NCI-H345 treated with DMSO at 0.1 percent for 48 hours (cell line): ENCODE measurements at regions not wholly inside any gene's neighbourhood (a gene's known extent, or its start where the extent isn't known, plus 50 kb on each side); places are given as distances from the start of the nearest gene placed in this dataset.
A peak's percentile ranks its signal among the peaks of the same experiment; 100 is the strongest.

Experiments used
- DNase-seq: peaks from one replicate; lab custom pipeline; 2025; ENCODE audit not compliant: unreplicated experiment; lab: John Stamatoyannopoulos, UW

- DNase-seq, result no peak
Measured at GRCh38 chr6:3999800-4000661, 78.9 kb downstream of the FAM217A start.

- no peak for DNase-seq
Measured at GRCh38 chr6:4004249-4004648, 74.7 kb downstream of the FAM217A start.

DNA sequence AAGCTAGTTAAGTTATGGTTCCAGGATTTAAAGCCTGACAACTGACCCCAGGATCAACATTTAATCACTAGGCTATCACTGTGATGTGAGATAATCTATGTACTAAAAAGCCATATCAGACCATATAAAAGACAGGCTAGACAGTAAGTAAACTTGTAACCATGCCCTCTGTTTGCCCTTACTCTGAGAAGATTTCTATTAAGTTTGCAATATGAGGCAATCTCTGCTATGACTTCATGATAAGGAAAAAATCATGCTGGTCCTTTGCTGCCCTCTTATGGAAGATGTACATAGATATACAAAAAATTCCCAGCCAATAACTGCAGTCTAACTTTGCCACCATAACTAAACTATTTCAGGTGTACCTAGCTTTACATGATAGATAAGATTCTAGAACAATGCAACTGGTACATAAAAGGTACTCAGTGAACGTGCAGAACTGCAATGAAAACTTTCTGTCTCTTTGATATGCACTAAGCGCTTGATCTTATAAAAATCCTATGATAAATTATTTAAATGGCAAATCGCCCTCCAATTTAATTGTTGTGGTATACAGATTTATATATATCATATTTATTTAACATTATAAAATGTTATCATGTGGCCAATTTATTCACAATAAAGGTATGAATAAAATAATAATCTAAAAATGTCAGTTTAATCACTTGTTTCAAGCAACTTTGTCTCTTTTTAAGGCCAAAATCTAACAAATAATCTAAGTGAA is 70.5 kb downstream of the FAM217A start:
- no peak for DNase-seq

- no peak for DNase-seq
Measured at GRCh38 chr6:4009486-4009885, 69.5 kb downstream of the FAM217A start.

DNA sequence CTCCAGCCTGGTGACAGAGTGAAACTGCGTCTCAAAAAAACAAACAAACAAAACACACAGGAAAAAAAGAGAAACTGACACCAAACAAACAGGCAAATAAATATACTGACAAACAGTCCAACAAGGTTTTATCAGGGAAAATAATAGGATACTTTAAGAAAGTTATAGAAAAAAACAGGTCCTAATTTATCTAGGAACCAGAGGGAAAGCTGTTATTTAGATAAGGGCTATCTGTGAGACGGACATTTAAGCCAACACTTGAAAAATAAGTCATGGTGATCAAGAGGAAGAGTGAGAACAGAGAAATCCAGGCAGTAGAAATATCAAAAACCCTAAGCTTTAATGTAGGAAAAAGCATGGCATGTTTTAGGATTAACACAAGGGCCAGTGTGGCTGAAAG is 68.9 kb downstream of the FAM217A start:
- no peak for DNase-seq

- no peak for DNase-seq
Measured at GRCh38 chr6:4010689-4011090, 68.2 kb downstream of the FAM217A start.

- DNase-seq, result no peak
Measured at GRCh38 chr6:4012826-4013225, 66.1 kb downstream of the FAM217A start.

- no peak for DNase-seq
Measured at GRCh38 chr6:4017058-4017739, 61.7 kb downstream of the FAM217A start.

- DNase-seq, result no peak
Measured at GRCh38 chr6:4017834-4018170, 61.1 kb downstream of the FAM217A start.

DNA sequence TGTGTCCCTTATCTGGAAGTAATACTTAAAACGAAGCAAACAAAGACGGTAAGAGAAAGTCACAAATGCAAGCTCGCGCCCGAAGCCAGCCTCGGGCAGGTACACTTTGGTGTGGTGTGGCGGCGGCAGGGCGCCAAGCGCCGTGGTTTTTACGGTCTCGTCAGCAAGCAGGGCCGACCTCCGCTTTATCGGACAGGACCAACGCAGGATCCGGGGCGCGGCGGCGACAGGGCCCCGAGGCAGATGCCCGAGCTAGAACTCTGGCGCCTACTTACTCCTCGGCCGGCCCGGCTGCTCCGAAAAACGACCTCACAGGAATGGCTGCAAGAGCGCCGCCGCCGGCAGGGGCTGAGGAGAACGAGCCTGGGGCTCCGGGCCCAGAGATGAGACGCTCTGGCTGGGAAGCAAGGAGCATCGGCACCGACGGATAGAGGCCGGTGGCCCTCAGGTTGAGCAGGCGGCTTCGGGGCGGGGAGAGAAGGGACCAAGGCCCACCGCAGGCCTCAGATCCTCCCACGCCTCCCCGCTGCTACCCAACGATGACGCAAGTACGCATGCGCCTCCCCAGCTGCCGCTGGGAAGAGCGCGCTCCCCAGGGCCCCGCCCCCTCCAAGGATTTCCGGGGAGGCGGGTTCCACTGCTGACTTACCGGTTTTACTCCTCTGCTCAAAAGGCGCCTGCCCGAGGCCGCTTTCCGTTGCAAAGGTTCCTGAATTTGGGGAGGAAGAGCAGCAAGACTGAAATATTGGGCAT is 60.6 kb downstream of the FAM217A start:
- peak; percentile 52 for DNase-seq
